ENCODE measurements at regions not wholly inside any gene's neighbourhood (a gene's known extent, or its start where the extent isn't known, plus 50 kb on each side); places are given as distances from the start of the nearest gene placed in this dataset.
"Not testable (repeated sequence)": the region's sequence is repeated elsewhere in the genome, so short reads cannot be mapped to it uniquely, and the experiment has no call there.

- TF ChIP-seq, protein P1, sequence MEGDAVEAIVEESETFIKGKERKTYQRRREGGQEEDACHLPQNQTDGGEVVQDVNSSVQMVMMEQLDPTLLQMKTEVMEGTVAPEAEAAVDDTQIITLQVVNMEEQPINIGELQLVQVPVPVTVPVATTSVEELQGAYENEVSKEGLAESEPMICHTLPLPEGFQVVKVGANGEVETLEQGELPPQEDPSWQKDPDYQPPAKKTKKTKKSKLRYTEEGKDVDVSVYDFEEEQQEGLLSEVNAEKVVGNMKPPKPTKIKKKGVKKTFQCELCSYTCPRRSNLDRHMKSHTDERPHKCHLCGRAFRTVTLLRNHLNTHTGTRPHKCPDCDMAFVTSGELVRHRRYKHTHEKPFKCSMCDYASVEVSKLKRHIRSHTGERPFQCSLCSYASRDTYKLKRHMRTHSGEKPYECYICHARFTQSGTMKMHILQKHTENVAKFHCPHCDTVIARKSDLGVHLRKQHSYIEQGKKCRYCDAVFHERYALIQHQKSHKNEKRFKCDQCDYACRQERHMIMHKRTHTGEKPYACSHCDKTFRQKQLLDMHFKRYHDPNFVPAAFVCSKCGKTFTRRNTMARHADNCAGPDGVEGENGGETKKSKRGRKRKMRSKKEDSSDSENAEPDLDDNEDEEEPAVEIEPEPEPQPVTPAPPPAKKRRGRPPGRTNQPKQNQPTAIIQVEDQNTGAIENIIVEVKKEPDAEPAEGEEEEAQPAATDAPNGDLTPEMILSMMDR (IDR thresholded peaks at IDR 0.05; ENCODE audit: low read depth, low read length, missing control alignments): no peak
- H3K4me3 ChIP-seq (replicated peaks; ENCODE audit: low read depth, low read length): no peak overlapping the region
- peak; percentile 82 for DNase-seq (ENCODE audit: extremely low read depth, low read depth)
These were observed 152.0 kb upstream of the IRS2 start for GRCh38 chr13:109938255-109938936.

GRCh38 chr13:109934520-109934919, 148.1 kb upstream of the IRS2 start:
- not testable (repeated sequence) for DNase-seq (ENCODE audit: extremely low read depth, low read depth); H3K4me3 ChIP-seq (replicated peaks; ENCODE audit: low read depth, low read length)

DNA sequence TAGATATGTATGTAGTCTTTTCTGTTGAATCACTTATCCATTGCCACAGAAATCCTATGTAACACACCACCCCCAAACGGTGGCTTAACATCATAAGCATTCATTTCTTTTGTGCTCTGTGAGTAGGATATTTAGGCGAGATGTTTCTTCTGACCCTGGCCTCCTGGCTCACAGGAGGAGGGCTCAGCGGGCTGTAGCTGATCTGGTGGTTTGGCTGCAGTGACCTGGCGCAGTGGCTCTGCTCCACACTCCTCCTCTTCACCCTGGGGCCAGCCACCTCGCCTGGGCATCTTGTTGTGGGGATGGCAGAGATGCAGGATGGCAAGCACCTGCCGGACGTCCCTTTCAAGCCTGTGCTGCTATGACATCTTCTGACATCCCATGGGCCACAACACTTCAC, 147.1 kb upstream of the IRS2 start:
- H3K4me3 ChIP-seq (replicated peaks; ENCODE audit: low read depth, low read length): no peak overlapping the region
- TF ChIP-seq, protein P1 (IDR thresholded peaks at IDR 0.05; ENCODE audit: low read depth, low read length, missing control alignments): no peak
- DNase-seq (ENCODE audit: extremely low read depth, low read depth): no peak

- H3K4me3 ChIP-seq (replicated peaks; ENCODE audit: low read depth, low read length): no peak overlapping the region
- DNase-seq (ENCODE audit: extremely low read depth, low read depth): no peak
- TF ChIP-seq, protein P1 (IDR thresholded peaks at IDR 0.05; ENCODE audit: low read depth, low read length, missing control alignments): no peak
These were observed 138.0 kb upstream of the IRS2 start for GRCh38 chr13:109924376-109924775.

DNA sequence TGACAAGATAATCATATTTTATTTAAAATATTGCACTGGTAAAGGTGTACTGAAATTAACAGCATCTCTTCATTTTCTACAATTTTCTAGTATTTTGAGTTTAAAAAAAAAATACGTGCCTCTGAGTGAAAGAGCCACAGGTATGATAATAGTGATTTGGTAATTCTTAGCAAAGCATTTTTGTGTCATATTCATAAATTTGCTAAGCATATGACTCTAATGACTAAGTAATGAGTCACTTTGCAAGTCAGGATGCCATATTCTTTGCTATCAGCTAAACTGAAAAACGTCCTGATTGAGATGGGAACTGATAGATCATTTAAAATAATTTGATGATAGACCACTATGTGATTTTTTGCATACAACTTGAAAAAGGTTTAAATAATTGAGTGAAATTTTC, 136.1 kb upstream of the IRS2 start:
- TF ChIP-seq, protein P1 (IDR thresholded peaks at IDR 0.05; ENCODE audit: low read depth, low read length, missing control alignments): no peak
- DNase-seq (ENCODE audit: extremely low read depth, low read depth): no peak
- no peak overlapping the region for H3K4me3 ChIP-seq (replicated peaks; ENCODE audit: low read depth, low read length)

DNA sequence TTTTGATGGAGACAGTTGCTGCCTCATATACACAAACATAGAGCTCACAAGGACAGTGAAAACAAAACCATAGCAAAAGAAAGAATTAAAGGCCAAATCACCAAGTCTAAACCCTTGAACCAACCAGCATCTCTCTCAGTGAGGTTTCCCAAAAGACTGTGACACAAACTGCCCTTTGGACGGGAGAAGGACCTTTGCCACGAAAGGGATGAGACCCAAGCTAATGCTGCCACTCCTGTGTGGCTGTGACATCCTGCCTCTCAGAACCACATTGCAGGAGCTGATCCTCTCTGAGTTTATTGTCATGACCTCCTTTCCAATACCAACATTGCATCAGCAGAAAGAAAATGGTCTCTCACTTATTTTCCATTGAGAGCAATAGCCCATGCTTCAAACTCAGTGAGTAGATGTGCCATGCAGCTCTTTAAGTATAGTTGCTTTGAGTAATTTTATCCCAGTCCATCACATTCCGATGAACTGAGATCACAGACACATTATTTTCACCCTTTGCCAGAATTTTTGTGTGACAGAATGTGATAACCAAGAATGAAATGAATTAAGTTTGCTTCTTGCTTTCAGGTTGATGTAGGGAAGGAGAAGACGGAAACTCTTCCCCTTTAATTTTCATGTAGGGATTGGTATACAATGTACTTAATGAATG, 133.5 kb upstream of the IRS2 start:
- TF ChIP-seq, protein P1 (IDR thresholded peaks at IDR 0.05; ENCODE audit: low read depth, low read length, missing control alignments): no peak
- no peak for DNase-seq (ENCODE audit: extremely low read depth, low read depth)

DNA sequence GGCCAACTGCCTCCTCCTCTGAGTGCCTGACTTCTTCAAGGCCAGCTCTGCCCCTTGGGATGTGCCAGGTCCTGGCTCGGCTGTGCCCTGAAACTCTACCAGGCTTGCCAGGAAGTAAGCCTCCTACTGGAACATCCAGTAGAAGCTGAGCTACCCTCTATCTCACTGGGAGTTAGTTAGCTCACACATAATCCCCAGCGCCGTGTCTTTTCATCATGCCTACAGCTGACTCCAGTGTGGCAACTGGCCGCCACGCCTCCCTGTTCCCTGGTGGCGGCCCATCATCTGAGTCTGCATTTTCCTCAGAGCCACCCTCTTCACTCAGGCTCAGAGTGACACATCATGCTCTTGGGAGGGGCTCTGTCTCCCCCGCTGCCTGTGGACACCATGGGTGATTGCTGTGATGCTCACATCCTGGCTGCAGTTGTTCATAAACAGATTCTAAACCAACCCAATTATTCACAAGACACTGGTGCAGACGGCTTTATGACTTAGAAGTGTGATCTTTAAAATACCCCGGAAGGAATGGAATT, 131.9 kb upstream of the IRS2 start:
- no peak for DNase-seq (ENCODE audit: extremely low read depth, low read depth)
- TF ChIP-seq, protein P1 (IDR thresholded peaks at IDR 0.05; ENCODE audit: low read depth, low read length, missing control alignments): no peak

More for the DNA sequence above, 133.5 kb upstream of the IRS2 start:
- H3K4me3 ChIP-seq (replicated peaks; ENCODE audit: low read depth, low read length): no peak overlapping the region

More for the DNA sequence above, 131.9 kb upstream of the IRS2 start:
- H3K4me3 ChIP-seq (replicated peaks; ENCODE audit: low read depth, low read length): no peak overlapping the region
